Embryonic facial prominence (tissue), 1 donor: ENCODE measurements at regions not wholly inside any gene's neighbourhood (a gene's known extent, or its start where the extent isn't known, plus 50 kb on each side); places are given as distances from the start of the nearest gene placed in this dataset.
"Not testable (repeated sequence)": the region's sequence is repeated elsewhere in the genome, so short reads cannot be mapped to it uniquely, and the experiment has no call there.

Source experiments
- DNase-seq: peaks from one replicate; pipeline ENCODE4 v3.0.0-alpha.2; 2016; ENCODE audit errors: extremely low spot score

- DNase-seq = no peak
Observed at GRCh38 chr9:86575825-86576525, 221.8 kb upstream of the TUT7 start.

- DNase-seq = no peak
Observed at GRCh38 chr9:86575137-86575536, 220.9 kb upstream of the TUT7 start.

- DNase-seq = no peak
Observed at GRCh38 chr9:86573886-86574285, 219.7 kb upstream of the TUT7 start.

- no peak for DNase-seq
Observed at GRCh38 chr9:86572904-86573303, 218.7 kb upstream of the TUT7 start.

- DNase-seq = not testable (repeated sequence)
Observed at GRCh38 chr9:86565603-86566002, 211.4 kb upstream of the TUT7 start.

GRCh38 chr9:86563936-86564335 lies 209.7 kb upstream of the TUT7 start:
- DNase-seq = no peak

GRCh38 chr9:86563350-86563749 lies 209.1 kb upstream of the TUT7 start:
- DNase-seq = no peak

DNA sequence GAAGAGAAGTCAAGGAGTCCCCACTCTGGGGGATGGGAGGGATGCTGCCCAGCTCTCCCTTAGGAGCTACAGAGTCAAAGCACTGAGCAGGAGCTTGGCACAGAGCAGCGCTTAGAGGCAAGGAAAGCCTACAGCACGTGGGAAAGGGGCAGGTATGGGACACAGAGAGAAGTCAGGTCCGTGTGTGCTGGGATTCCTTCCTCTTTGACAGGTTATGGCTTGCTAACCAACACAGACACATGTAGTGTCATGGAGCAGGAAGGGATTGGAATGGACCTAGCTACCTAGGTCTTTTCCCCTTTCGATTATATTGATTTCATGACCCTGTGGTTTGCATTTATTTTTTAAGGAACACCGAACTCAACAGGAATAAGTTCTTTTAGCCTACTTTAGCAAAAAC lies 208.5 kb upstream of the TUT7 start:
- no peak for DNase-seq

DNA sequence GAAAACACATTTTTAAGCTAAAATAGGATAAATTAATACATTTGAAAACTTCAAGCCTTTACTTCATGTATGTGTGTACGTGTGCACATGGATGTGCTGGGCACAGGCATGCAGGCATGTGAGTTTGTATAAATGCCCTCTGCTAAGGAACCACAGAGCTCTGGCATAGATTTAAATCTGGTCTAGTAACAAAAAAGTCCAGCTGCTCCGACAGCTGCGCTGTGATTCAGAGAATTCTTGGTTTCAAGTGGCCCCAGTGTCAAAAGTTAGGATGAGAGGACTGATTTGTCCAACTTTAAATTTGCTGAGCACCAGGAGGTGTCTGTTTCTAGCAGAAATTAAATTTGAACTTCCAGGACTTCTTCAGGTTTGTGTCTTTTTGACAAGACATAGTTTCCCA lies 203.7 kb upstream of the TUT7 start:
- no peak for DNase-seq

DNA sequence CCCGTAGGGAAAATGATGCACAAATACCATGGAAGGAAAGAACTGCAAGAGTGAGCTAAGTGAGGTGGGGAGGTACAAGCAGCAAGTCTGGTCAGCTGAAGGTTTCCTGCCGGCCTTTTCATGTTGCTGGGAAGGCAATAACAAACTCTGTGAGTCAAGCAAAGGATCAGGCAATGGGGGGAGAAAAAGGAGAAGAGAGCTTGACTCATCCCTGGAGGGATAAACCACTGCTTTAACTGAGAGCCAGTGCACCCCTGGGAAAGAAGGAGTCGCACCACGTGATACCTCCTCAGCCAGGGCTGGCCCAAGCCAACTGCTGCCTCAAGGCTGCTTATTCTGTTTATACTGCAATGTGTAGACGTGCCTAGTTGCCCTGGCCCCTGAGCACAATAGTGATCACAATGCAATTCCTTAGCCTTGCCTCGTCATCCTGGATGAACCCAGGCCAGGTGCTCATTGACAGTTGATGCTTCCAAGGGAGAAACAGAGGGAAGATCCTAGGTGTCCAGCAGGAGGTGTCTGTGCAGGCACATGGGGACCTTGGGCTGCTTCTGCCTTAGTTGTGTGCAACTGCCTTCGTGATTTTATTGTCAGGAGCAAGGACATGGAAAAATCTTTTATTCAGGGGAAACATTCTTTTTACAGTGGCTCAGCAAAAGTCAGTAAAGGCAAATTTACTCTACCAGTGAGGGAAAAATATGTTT lies 203.0 kb upstream of the TUT7 start:
- DNase-seq = no peak

DNA sequence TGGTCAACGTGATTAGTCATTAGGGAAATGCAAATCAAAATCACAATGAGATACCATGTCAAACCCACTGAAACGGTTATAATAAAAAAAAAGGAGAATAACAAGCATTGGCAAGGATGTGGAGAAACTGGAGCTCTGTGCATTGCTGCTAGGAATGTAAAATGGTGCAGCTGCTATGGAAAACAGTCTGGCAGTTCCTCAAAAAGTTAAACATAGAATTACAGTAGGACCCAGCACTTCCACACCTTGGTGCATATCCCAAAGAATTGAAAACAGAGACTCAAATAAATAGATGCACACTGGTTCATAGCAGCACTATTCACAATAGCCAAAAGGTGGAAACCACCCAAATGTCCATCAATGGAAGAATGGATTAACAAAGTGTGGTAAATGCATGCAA lies 201.5 kb upstream of the TUT7 start:
- DNase-seq = no peak

DNA sequence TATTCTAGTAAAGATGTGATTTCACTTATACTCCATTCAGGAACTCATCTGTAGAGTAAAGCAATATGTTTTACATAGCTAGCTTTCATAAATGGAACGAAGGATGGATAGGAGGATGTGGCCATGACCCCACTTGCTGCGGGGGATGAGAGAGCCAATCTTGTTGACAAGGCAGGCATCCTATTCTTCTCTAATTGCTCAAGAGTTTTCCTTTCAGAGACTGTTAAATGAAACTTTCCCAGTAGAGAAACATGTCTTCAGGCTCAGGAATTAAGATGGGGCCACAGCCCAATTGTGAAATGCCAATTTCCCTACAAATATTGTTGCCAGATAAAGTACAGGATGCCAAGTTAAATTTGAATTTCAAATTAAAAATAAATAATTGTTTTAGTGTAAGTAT lies 196.2 kb upstream of the TUT7 start:
- no peak for DNase-seq

- no peak for DNase-seq
Observed at GRCh38 chr9:86549920-86550319, 195.7 kb upstream of the TUT7 start.

- no peak for DNase-seq
Observed at GRCh38 chr9:86549401-86549811, 195.2 kb upstream of the TUT7 start.

DNA sequence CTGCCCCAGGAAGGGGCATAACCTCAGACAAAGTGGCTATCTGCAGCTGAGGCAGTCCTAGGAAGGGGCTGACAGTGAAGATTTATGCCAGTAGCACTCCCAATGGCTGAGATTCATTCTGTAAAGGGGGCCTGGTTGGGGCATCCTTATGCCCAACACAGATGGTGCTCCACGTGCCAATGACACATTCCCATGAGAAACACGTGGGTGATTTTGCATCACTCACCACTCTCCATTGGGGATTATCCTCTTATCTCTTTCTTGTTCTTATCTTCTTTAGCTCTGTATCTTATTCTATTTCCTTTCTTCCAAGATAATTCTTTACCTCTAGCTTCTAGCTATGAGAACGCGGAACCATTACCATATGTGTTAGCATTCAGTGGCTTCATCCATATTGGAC lies 194.0 kb upstream of the TUT7 start:
- DNase-seq = no peak

GRCh38 chr9:86547571-86547970 lies 193.4 kb upstream of the TUT7 start:
- DNase-seq = no peak

GRCh38 chr9:86546712-86547111 lies 192.5 kb upstream of the TUT7 start:
- no peak for DNase-seq

GRCh38 chr9:86545090-86545489 lies 190.9 kb upstream of the TUT7 start:
- no peak for DNase-seq

DNA sequence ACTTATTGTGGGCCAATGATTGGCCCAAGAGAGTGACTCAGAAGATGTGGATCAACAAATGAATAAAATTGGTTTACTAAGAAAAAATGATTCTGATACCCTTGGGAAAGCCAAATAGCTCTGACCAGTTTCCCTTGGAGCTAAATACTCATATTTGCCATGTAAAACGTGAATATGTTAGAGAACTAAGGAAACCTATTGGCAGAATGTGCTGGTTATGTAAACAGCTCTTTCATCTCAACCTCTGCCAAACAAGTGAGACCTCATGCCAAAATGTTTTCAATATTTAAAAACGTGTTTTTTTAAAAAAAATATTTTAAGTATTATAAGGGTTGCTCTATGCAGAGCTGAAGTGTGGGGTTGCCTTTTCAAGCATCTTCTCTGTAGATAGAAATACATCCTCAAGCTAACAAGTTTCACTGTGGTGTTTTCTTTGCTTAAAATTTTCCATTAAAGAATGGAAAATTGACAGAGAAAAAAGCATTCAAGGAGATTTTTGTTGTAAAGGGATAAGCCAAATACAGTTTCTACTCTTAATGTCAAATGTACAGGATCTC lies 186.9 kb upstream of the TUT7 start:
- DNase-seq = no peak

DNA sequence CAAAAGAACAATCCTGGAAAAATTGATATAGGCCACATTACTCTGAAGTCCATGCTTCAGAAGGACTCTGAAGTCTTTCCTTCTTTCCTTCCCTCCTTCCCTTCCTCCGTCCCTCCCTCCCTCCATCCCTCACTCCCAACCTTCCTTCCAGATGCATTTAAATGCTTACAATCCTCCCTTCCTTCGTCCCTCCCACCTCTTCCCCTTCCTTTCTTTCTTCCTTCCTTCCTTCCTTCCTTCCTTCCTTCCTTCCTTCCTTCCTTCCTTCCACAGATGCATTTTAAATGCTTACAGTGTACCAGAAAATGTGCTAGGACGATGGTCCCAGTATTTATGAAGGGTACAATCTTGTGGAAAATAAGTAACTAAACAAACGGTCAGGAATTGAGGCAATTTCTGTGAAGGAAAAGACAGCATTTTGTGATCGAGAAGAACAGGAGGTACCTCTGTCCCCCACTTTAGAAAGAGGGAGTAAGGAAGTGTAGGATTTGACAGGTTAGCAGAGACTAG lies 181.3 kb upstream of the TUT7 start:
- no peak for DNase-seq

GRCh38 chr9:86534572-86535258 lies 180.5 kb upstream of the TUT7 start:
- peak; percentile 65 for DNase-seq

- DNase-seq = no peak
Observed at GRCh38 chr9:86531971-86532640, 177.9 kb upstream of the TUT7 start.
